ENCODE measurements at regions not wholly inside any gene's neighbourhood (a gene's known extent, or its start where the extent isn't known, plus 50 kb on each side); places are given as distances from the start of the nearest gene placed in this dataset.

DNA sequence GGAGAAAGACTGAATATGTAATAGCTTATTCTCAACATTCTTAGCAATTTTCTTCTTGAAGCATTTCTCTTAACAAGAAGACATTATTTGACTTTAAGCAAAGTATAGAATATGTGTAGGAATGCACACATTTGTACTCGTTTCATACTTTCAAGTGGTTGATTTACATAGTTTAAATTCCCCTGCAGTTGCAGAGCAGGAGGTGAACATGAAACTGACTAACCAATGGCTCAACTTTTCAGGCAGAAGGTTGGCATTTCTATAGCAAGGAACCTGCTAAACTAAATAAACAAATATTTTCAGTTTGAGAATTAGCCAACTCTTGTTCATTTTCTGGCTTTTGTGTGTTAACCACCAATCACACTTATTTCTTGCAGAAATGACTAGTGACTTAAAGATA is 145.4 kb upstream of the MYO16 start (continued):
- TF ChIP-seq, protein P1, sequence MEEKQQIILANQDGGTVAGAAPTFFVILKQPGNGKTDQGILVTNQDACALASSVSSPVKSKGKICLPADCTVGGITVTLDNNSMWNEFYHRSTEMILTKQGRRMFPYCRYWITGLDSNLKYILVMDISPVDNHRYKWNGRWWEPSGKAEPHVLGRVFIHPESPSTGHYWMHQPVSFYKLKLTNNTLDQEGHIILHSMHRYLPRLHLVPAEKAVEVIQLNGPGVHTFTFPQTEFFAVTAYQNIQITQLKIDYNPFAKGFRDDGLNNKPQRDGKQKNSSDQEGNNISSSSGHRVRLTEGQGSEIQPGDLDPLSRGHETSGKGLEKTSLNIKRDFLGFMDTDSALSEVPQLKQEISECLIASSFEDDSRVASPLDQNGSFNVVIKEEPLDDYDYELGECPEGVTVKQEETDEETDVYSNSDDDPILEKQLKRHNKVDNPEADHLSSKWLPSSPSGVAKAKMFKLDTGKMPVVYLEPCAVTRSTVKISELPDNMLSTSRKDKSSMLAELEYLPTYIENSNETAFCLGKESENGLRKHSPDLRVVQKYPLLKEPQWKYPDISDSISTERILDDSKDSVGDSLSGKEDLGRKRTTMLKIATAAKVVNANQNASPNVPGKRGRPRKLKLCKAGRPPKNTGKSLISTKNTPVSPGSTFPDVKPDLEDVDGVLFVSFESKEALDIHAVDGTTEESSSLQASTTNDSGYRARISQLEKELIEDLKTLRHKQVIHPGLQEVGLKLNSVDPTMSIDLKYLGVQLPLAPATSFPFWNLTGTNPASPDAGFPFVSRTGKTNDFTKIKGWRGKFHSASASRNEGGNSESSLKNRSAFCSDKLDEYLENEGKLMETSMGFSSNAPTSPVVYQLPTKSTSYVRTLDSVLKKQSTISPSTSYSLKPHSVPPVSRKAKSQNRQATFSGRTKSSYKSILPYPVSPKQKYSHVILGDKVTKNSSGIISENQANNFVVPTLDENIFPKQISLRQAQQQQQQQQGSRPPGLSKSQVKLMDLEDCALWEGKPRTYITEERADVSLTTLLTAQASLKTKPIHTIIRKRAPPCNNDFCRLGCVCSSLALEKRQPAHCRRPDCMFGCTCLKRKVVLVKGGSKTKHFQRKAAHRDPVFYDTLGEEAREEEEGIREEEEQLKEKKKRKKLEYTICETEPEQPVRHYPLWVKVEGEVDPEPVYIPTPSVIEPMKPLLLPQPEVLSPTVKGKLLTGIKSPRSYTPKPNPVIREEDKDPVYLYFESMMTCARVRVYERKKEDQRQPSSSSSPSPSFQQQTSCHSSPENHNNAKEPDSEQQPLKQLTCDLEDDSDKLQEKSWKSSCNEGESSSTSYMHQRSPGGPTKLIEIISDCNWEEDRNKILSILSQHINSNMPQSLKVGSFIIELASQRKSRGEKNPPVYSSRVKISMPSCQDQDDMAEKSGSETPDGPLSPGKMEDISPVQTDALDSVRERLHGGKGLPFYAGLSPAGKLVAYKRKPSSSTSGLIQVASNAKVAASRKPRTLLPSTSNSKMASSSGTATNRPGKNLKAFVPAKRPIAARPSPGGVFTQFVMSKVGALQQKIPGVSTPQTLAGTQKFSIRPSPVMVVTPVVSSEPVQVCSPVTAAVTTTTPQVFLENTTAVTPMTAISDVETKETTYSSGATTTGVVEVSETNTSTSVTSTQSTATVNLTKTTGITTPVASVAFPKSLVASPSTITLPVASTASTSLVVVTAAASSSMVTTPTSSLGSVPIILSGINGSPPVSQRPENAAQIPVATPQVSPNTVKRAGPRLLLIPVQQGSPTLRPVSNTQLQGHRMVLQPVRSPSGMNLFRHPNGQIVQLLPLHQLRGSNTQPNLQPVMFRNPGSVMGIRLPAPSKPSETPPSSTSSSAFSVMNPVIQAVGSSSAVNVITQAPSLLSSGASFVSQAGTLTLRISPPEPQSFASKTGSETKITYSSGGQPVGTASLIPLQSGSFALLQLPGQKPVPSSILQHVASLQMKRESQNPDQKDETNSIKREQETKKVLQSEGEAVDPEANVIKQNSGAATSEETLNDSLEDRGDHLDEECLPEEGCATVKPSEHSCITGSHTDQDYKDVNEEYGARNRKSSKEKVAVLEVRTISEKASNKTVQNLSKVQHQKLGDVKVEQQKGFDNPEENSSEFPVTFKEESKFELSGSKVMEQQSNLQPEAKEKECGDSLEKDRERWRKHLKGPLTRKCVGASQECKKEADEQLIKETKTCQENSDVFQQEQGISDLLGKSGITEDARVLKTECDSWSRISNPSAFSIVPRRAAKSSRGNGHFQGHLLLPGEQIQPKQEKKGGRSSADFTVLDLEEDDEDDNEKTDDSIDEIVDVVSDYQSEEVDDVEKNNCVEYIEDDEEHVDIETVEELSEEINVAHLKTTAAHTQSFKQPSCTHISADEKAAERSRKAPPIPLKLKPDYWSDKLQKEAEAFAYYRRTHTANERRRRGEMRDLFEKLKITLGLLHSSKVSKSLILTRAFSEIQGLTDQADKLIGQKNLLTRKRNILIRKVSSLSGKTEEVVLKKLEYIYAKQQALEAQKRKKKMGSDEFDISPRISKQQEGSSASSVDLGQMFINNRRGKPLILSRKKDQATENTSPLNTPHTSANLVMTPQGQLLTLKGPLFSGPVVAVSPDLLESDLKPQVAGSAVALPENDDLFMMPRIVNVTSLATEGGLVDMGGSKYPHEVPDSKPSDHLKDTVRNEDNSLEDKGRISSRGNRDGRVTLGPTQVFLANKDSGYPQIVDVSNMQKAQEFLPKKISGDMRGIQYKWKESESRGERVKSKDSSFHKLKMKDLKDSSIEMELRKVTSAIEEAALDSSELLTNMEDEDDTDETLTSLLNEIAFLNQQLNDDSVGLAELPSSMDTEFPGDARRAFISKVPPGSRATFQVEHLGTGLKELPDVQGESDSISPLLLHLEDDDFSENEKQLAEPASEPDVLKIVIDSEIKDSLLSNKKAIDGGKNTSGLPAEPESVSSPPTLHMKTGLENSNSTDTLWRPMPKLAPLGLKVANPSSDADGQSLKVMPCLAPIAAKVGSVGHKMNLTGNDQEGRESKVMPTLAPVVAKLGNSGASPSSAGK (IDR thresholded peaks at IDR 0.05), result no peak
- TF ChIP-seq CAMTA2 (CRISPR knock-in tag; conservative IDR thresholded peaks at IDR 0.05) (no peak), ZNF436 (CRISPR knock-in tag; IDR thresholded peaks at IDR 0.05) (no peak), HDAC1 (IDR thresholded peaks at IDR 0.05) (no peak), PRMT5 (CRISPR knock-in tag; IDR thresholded peaks at IDR 0.05) (no peak), MECOM (CRISPR knock-in tag; IDR thresholded peaks at IDR 0.05) (no peak), RFX7 (CRISPR knock-in tag; IDR thresholded peaks at IDR 0.05) (no peak), TCF7L2 (IDR thresholded peaks at IDR 0.05; ENCODE audit: low read depth, low read length) (no peak), PHF8 (IDR thresholded peaks at IDR 0.05; ENCODE audit: borderline replicate concordance, low read length) (no peak), LARP7 (IDR thresholded peaks at IDR 0.05) (no peak)
- TF ChIP-seq, protein P2, sequence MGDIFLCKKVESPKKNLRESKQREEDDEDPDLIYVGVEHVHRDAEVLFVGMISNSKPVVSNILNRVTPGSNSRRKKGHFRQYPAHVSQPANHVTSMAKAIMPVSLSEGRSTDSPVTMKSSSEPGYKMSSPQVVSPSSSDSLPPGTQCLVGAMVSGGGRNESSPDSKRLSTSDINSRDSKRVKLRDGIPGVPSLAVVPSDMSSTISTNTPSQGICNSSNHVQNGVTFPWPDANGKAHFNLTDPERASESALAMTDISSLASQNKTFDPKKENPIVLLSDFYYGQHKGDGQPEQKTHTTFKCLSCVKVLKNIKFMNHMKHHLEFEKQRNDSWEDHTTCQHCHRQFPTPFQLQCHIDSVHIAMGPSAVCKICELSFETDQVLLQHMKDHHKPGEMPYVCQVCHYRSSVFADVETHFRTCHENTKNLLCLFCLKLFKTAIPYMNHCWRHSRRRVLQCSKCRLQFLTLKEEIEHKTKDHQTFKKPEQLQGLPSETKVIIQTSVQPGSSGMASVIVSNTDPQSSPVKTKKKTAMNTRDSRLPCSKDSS (IDR thresholded peaks at IDR 0.05; ENCODE audit: low read depth, partially characterized antibody), result no peak
- TF ChIP-seq, protein P3, sequence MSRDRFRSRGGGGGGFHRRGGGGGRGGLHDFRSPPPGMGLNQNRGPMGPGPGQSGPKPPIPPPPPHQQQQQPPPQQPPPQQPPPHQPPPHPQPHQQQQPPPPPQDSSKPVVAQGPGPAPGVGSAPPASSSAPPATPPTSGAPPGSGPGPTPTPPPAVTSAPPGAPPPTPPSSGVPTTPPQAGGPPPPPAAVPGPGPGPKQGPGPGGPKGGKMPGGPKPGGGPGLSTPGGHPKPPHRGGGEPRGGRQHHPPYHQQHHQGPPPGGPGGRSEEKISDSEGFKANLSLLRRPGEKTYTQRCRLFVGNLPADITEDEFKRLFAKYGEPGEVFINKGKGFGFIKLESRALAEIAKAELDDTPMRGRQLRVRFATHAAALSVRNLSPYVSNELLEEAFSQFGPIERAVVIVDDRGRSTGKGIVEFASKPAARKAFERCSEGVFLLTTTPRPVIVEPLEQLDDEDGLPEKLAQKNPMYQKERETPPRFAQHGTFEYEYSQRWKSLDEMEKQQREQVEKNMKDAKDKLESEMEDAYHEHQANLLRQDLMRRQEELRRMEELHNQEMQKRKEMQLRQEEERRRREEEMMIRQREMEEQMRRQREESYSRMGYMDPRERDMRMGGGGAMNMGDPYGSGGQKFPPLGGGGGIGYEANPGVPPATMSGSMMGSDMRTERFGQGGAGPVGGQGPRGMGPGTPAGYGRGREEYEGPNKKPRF (IDR thresholded peaks at IDR 0.05; ENCODE audit: low read depth, low read length), result no peak

Measured in K562 (cell line).